GM23338 (cell line): ENCODE measurements at regions not wholly inside any gene's neighbourhood (a gene's known extent, or its start where the extent isn't known, plus 50 kb on each side); places are given as distances from the start of the nearest gene placed in this dataset.

ENCODE experiments used
- ATAC-seq: fragments of 200-7000 bp; cut with Tn5 transposase; 3 replicates; pipeline ENCODE4 v1.9.1; 2020
- DNase-seq: peaks from one replicate; pipeline ENCODE4 v3.0.0-alpha.2; 2015; ENCODE audit warnings: low spot score
- H2AFZ ChIP-seq: fragments of 200-600 bp; sonication (generic); 2 replicates; pipeline ENCODE4 v1.8.0; 2016; ENCODE audit warnings: antibody characterized with exemption, mild to moderate bottlenecking, moderate library complexity
- H3F3A ChIP-seq: fragments of 200-600 bp; sonication (generic); replicated peaks from 2 replicates; pipeline ENCODE4 v1.8.0; 2017; ENCODE audit warnings: antibody characterized with exemption, mixed run types, low read depth
- H3K27ac ChIP-seq: fragments of 200-600 bp; sonication (generic); 2 replicates; pipeline ENCODE4 v1.6.1; 2016; ENCODE audit warnings: low read depth
- H3K27me3 ChIP-seq: fragments of 200-600 bp; sonication (generic); 2 replicates; pipeline ENCODE4 v1.8.0; 2016; ENCODE audit warnings: mild to moderate bottlenecking, mixed run types, moderate library complexity; ENCODE audit not compliant: insufficient read depth
- H3K36me3 ChIP-seq: fragments of 200-600 bp; sonication (generic); 2 replicates; pipeline ENCODE4 v1.8.0; 2016; ENCODE audit warnings: mild to moderate bottlenecking; ENCODE audit not compliant: insufficient read depth
- H3K4me1 ChIP-seq: fragments of 200-600 bp; sonication (generic); 2 replicates; pipeline ENCODE4 v1.8.0; 2016; ENCODE audit warnings: mild to moderate bottlenecking, moderate library complexity; ENCODE audit not compliant: insufficient read depth
- H3K4me2 ChIP-seq: fragments of 200-600 bp; sonication (generic); 2 replicates; pipeline ENCODE4 v1.7.1; 2017; ENCODE audit warnings: mixed run types
- H3K4me3 ChIP-seq: fragments of 200-600 bp; sonication (generic); 2 replicates; pipeline ENCODE4 v1.6.1; 2016; ENCODE audit warnings: mixed run types
- H3K79me2 ChIP-seq: fragments of 200-600 bp; sonication (generic); replicated peaks from 2 replicates; pipeline ENCODE4 v1.8.0; 2017; ENCODE audit warnings: mild to moderate bottlenecking; ENCODE audit not compliant: insufficient read depth
- H3K9me2 ChIP-seq: fragments of 200-600 bp; sonication (generic); 2 replicates; pipeline ENCODE4 v1.8.0; 2017; ENCODE audit not compliant: insufficient read depth
- H4K20me1 ChIP-seq: fragments of 200-600 bp; sonication (generic); replicated peaks from 2 replicates; pipeline ENCODE4 v1.8.0; 2017; ENCODE audit warnings: mild to moderate bottlenecking; ENCODE audit not compliant: insufficient read depth
- H3K27ac Mint-ChIP-seq: 2 replicates; pipeline ENCODE4 v1.8.0; 2020; ENCODE audit warnings: inconsistent platforms, mild to moderate bottlenecking, moderate library complexity, mixed read lengths
- H3K27me3 Mint-ChIP-seq: 3 replicates; pipeline ENCODE4 v1.8.0; 2022; ENCODE audit warnings: low read depth, mild to moderate bottlenecking, moderate library complexity, mixed read lengths, inconsistent platforms; ENCODE audit not compliant: insufficient read depth, poor library complexity
- H3K36me3 Mint-ChIP-seq: 3 replicates; pipeline ENCODE4 v1.8.0; 2021; ENCODE audit warnings: low read depth, mild to moderate bottlenecking, inconsistent platforms, moderate library complexity, mixed read lengths
- H3K4me1 Mint-ChIP-seq: 3 replicates; pipeline ENCODE4 v1.8.0; 2020; ENCODE audit warnings: mild to moderate bottlenecking, inconsistent platforms, mixed read lengths
- H3K4me3 Mint-ChIP-seq: 3 replicates; pipeline ENCODE4 v1.8.0; 2021; ENCODE audit warnings: moderate library complexity, mild to moderate bottlenecking, inconsistent platforms, mixed read lengths
- H3K9me3 Mint-ChIP-seq: 3 replicates; pipeline ENCODE4 v1.8.0; 2020; ENCODE audit warnings: moderate library complexity, mild to moderate bottlenecking, inconsistent platforms, mixed read lengths
- EZH2phosphoT487 ChIP-seq: fragments of 200-600 bp; sonication (generic); IDR thresholded peaks from one replicate; pipeline ENCODE4 v1.8.1; 2018; ENCODE audit warnings: antibody characterized with exemption; ENCODE audit not compliant: unreplicated experiment
- POLR2AphosphoS5 ChIP-seq: IDR thresholded peaks from 2 replicates; pipeline ENCODE4 v1.6.1; 2016; ENCODE audit warnings: antibody characterized with exemption, low read depth
- ZNF331 ChIP-seq: fragments of 250-450 bp; sonication (Bioruptor Pico); IDR thresholded peaks from 2 replicates; pipeline ENCODE4 v1.5.0; 2020; ENCODE audit warnings: low read depth, mild to moderate bottlenecking, moderate library complexity
- TF ChIP-seq, protein P1 (sequence below): fragments of 250-450 bp; sonication (Bioruptor Pico); IDR thresholded peaks from 2 replicates; pipeline ENCODE4 v1.5.0; 2020; ENCODE audit warnings: mild to moderate bottlenecking, moderate library complexity
- TF ChIP-seq, protein P2 (sequence below): IDR thresholded peaks from one replicate; pipeline ENCODE4 v1.6.1; 2018; ENCODE audit warnings: antibody characterized with exemption; ENCODE audit not compliant: unreplicated experiment

DNA sequence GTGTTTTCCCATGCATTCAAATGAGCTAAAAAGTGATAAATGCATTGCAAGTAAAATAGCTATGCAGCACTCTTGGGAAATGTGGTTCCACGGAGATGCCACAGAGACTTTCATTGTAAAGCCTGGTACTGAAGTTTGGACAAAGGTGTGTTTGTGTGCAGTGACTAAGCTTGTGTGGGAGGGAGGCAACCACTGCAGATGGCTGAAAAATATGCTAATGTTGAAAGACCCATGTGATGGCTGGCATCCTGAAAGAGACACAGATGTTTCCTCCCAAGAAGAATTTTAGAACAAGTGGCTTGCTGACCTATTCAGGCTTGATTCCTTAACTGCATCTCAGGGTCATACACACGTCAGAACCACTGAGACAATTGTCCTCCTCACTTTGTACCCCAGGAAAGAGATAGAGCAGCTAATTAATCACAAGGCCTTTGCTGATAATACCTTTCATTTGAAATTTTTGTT is 73.8 kb downstream of the FAM76B start (continued):
- TF ChIP-seq, protein P1, sequence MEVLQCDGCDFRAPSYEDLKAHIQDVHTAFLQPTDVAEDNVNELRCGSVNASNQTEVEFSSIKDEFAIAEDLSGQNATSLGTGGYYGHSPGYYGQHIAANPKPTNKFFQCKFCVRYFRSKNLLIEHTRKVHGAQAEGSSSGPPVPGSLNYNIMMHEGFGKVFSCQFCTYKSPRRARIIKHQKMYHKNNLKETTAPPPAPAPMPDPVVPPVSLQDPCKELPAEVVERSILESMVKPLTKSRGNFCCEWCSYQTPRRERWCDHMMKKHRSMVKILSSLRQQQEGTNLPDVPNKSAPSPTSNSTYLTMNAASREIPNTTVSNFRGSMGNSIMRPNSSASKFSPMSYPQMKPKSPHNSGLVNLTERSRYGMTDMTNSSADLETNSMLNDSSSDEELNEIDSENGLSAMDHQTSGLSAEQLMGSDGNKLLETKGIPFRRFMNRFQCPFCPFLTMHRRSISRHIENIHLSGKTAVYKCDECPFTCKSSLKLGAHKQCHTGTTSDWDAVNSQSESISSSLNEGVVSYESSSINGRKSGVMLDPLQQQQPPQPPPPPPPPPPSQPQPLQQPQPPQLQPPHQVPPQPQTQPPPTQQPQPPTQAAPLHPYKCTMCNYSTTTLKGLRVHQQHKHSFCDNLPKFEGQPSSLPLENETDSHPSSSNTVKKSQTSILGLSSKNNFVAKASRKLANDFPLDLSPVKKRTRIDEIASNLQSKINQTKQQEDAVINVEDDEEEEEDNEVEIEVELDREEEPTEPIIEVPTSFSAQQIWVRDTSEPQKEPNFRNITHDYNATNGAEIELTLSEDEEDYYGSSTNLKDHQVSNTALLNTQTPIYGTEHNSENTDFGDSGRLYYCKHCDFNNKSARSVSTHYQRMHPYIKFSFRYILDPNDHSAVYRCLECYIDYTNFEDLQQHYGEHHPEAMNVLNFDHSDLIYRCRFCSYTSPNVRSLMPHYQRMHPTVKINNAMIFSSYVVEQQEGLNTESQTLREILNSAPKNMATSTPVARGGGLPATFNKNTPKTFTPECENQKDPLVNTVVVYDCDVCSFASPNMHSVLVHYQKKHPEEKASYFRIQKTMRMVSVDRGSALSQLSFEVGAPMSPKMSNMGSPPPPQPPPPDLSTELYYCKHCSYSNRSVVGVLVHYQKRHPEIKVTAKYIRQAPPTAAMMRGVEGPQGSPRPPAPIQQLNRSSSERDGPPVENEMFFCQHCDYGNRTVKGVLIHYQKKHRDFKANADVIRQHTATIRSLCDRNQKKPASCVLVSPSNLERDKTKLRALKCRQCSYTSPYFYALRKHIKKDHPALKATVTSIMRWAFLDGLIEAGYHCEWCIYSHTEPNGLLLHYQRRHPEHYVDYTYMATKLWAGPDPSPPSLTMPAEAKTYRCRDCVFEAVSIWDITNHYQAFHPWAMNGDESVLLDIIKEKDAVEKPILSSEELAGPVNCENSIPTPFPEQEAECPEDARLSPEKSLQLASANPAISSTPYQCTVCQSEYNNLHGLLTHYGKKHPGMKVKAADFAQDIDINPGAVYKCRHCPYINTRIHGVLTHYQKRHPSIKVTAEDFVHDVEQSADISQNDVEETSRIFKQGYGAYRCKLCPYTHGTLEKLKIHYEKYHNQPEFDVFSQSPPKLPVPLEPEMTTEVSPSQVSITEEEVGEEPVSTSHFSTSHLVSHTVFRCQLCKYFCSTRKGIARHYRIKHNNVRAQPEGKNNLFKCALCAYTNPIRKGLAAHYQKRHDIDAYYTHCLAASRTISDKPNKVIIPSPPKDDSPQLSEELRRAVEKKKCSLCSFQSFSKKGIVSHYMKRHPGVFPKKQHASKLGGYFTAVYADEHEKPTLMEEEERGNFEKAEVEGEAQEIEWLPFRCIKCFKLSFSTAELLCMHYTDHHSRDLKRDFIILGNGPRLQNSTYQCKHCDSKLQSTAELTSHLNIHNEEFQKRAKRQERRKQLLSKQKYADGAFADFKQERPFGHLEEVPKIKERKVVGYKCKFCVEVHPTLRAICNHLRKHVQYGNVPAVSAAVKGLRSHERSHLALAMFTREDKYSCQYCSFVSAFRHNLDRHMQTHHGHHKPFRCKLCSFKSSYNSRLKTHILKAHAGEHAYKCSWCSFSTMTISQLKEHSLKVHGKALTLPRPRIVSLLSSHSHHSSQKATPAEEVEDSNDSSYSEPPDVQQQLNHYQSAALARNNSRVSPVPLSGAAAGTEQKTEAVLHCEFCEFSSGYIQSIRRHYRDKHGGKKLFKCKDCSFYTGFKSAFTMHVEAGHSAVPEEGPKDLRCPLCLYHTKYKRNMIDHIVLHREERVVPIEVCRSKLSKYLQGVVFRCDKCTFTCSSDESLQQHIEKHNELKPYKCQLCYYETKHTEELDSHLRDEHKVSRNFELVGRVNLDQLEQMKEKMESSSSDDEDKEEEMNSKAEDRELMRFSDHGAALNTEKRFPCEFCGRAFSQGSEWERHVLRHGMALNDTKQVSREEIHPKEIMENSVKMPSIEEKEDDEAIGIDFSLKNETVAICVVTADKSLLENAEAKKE (CRISPR knock-in tag), result no peak
- no peak for TF ChIP-seq EZH2phosphoT487
- TF ChIP-seq POLR2AphosphoS5, result no peak

DNA sequence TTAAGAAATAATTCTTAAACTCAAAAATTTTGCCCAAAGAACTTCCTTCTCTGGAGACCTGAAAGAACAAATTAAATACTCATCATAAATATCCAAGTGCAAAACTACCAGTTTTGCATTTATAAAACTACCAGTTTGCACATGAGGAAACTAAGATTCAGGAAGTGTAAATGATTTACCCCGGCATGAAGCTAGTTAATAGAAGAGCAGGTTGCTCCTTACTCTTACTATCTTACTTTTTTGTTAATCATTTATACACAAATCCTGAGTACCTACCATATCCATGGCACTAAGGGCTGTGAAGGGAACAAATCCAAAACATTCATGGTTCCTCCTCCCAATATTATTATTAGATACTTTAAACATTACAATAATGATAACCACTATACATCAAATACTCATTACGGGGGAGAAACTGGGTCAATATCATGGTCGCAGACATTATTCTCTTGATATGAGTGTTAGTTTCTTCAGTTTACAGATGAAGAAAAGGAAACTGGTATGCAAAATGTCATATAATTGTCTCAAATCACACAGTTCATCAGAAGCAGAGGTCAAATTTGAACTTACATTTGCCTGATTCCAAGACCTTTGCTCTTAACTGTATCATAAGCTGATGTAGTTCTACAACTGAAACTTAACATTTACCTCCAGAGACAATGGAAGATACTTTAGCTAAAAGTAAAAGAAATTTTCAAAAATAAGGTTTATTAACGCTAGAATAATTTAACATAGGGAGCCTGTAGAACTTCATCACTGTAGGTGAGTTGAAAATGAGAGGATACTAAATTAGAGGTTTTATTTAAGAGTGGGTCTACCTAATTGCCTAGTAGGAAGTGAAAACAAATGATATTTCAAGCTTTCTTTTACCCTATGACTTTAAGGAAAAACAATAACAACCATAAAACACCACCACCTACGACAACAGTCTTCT is 74.5 kb downstream of the FAM76B start:
- H3K27me3 ChIP-seq, result no peaks in the 10 kb centered on the region
- no peaks in the 10 kb centered on the region for H3F3A ChIP-seq
- no peaks in the 10 kb centered on the region for H4K20me1 ChIP-seq
- Mint-ChIP-seq H3K4me3 (no peak overlapping the region), H3K27me3 (no peaks in the 10 kb centered on the region), H3K9me3 (no peaks in the 10 kb centered on the region), H3K36me3 (no peaks in the 10 kb centered on the region), H3K4me1 (peaks cover 5% of the 10 kb centered on the region; the same call in 2 of the 3 replicates), H3K27ac (no peak overlapping the region)
- no peak overlapping the region for H3K4me3 ChIP-seq
- no peaks in the 10 kb centered on the region for H3K4me1 ChIP-seq
- H3K27ac ChIP-seq, result no peak overlapping the region
- no peaks in the 10 kb centered on the region for H3K9me2 ChIP-seq
- no peak overlapping the region for H2AFZ ChIP-seq
- no peaks in the 10 kb centered on the region for H3K36me3 ChIP-seq
- no peak for DNase-seq
- H3K4me2 ChIP-seq, result no peak overlapping the region
- no peak for ATAC-seq
- no peaks in the 10 kb centered on the region for H3K79me2 ChIP-seq
- TF ChIP-seq, protein P2, sequence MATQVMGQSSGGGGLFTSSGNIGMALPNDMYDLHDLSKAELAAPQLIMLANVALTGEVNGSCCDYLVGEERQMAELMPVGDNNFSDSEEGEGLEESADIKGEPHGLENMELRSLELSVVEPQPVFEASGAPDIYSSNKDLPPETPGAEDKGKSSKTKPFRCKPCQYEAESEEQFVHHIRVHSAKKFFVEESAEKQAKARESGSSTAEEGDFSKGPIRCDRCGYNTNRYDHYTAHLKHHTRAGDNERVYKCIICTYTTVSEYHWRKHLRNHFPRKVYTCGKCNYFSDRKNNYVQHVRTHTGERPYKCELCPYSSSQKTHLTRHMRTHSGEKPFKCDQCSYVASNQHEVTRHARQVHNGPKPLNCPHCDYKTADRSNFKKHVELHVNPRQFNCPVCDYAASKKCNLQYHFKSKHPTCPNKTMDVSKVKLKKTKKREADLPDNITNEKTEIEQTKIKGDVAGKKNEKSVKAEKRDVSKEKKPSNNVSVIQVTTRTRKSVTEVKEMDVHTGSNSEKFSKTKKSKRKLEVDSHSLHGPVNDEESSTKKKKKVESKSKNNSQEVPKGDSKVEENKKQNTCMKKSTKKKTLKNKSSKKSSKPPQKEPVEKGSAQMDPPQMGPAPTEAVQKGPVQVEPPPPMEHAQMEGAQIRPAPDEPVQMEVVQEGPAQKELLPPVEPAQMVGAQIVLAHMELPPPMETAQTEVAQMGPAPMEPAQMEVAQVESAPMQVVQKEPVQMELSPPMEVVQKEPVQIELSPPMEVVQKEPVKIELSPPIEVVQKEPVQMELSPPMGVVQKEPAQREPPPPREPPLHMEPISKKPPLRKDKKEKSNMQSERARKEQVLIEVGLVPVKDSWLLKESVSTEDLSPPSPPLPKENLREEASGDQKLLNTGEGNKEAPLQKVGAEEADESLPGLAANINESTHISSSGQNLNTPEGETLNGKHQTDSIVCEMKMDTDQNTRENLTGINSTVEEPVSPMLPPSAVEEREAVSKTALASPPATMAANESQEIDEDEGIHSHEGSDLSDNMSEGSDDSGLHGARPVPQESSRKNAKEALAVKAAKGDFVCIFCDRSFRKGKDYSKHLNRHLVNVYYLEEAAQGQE, result no peak
- no peak for TF ChIP-seq ZNF331 (CRISPR knock-in tag)
